Sigmoid colon (tissue), 6 donors: ENCODE measurements at regions not wholly inside any gene's neighbourhood (a gene's known extent, or its start where the extent isn't known, plus 50 kb on each side); places are given as distances from the start of the nearest gene placed in this dataset.

ENCODE experiments used
- DNase-seq: peaks from one replicate; pipeline ENCODE4 v3.0.0-alpha.2; 2019
- H3K27ac ChIP-seq, 4 donors: fragments of 200-600 bp; sonication (generic); one replicate each; pipeline ENCODE4 v1.5.1; 2016 to 2019; ENCODE audit warnings: mild to moderate bottlenecking in 1 of 4
- H3K27me3 ChIP-seq, 3 donors: fragments of 200-600 bp; sonication (generic); one replicate each; pipeline ENCODE4 v1.5.1; 2019; ENCODE audit warnings: mild to moderate bottlenecking in 1 of 3
- H3K36me3 ChIP-seq, 4 donors: fragments of 200-600 bp; sonication (generic); one replicate each; pipeline ENCODE4 v1.5.1; 2016 to 2019
- H3K4me1 ChIP-seq, 4 donors: fragments of 200-600 bp; sonication (generic); one replicate each; pipeline ENCODE4 v1.5.1; 2017 to 2019
- H3K4me3 ChIP-seq, 4 donors: fragments of 200-600 bp; sonication (generic); one replicate each; pipeline ENCODE4 v1.5.1; 2017 to 2019; ENCODE audit warnings: mild to moderate bottlenecking in 2 of 4, moderate library complexity in 1 of 4
- H3K9me3 ChIP-seq, 4 donors: fragments of 200-600 bp in 3 of 4; sonication (generic) in 3 of 4; one replicate each; pipeline versions ENCODE4 v1.5.1 to v1.6.1; 2013 to 2019
- EP300 ChIP-seq, 4 donors: sonication (generic); formaldehyde crosslinking; IDR thresholded peaks; one replicate each; pipeline ENCODE4 v1.6.1; 2017; ENCODE audit warnings: antibody characterized with exemption in 4 of 4
- POLR2A ChIP-seq, 2 donors: fragments of 450-650 bp; IDR thresholded peaks; one replicate each; pipeline ENCODE4 v1.6.1; 2016; ENCODE audit warnings: antibody characterized with exemption in 2 of 2, mild to moderate bottlenecking in 2 of 2, moderate library complexity in 2 of 2
- POLR2AphosphoS5 ChIP-seq, 4 donors: sonication (generic); formaldehyde crosslinking; IDR thresholded peaks; one replicate each; pipeline ENCODE4 v1.6.1; 2017; ENCODE audit warnings: antibody characterized with exemption in 4 of 4
- WGBS, 2 donors: extraction: QIAGEN DNeasy Blood & Tissue Kit; methylation state at CpG; one replicate each; pipeline ENCODE4 v1.1.7; 2013; 5-methylcytosine and 5-hydroxymethylcytosine counted together
- intact Hi-C: fragments of 100-400 bp; cut with DNase I; formaldehyde crosslinking; loops from one replicate; pipeline ENCODE4 v1.15.1; 2023
- TF ChIP-seq, protein P1 (sequence below), 4 experiments: fragments of 450-650 bp in 3 of 4; fragments of 200-600 bp in 1 of 4; IDR thresholded peaks; one replicate each; pipeline ENCODE4 v1.5.1; 2016 to 2019; ENCODE audit warnings: antibody characterized with exemption in 4 of 4, mild to moderate bottlenecking in 3 of 4, moderate library complexity in 2 of 4
- donor health status: healthy with polysubstance abuse.
- donor health status: healthy.

DNA sequence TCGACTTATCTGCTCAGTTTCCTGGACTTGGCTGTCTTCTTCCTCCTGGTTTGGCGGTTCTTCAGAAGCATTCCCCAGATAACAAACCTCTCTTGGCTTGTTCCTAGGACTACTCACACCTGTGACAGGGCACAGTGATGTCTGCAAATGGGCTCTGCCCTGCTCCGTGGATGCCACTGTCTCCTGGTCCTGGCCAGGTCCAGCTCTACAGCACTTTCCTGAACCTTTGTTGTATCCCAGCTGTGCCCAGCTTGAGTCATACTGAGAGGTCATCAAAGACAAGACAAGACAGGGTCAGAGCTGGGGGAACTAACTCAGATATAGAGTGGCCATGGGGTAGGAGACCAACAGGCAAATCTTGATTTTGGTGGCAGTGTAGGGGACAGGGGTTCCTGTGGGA, 102.7 kb upstream of the SLC22A23 start:
- intact Hi-C loops, result no loop called here
- 83 to 84% methylated on average over 3 of the region's 3 CpGs for WGBS, 2 donors
- Histone ChIP-seq H3K36me3 (no peaks in the 10 kb centered on the region), H3K4me1 (no peaks in the 10 kb centered on the region), H3K27me3 (no peaks in the 10 kb centered on the region), H3K27ac (no peak overlapping the region), H3K9me3 (no peaks in the 10 kb centered on the region), H3K4me3 (no peak overlapping the region)
- DNase-seq, result no peak
- TF ChIP-seq POLR2AphosphoS5 (IDR thresholded peaks at IDR 0.05) (no peak), EP300 (IDR thresholded peaks at IDR 0.05) (no peak), POLR2A (IDR thresholded peaks at IDR 0.05) (no peak)
- TF ChIP-seq, protein P1, sequence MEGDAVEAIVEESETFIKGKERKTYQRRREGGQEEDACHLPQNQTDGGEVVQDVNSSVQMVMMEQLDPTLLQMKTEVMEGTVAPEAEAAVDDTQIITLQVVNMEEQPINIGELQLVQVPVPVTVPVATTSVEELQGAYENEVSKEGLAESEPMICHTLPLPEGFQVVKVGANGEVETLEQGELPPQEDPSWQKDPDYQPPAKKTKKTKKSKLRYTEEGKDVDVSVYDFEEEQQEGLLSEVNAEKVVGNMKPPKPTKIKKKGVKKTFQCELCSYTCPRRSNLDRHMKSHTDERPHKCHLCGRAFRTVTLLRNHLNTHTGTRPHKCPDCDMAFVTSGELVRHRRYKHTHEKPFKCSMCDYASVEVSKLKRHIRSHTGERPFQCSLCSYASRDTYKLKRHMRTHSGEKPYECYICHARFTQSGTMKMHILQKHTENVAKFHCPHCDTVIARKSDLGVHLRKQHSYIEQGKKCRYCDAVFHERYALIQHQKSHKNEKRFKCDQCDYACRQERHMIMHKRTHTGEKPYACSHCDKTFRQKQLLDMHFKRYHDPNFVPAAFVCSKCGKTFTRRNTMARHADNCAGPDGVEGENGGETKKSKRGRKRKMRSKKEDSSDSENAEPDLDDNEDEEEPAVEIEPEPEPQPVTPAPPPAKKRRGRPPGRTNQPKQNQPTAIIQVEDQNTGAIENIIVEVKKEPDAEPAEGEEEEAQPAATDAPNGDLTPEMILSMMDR (IDR thresholded peaks at IDR 0.05), result no peak

DNA sequence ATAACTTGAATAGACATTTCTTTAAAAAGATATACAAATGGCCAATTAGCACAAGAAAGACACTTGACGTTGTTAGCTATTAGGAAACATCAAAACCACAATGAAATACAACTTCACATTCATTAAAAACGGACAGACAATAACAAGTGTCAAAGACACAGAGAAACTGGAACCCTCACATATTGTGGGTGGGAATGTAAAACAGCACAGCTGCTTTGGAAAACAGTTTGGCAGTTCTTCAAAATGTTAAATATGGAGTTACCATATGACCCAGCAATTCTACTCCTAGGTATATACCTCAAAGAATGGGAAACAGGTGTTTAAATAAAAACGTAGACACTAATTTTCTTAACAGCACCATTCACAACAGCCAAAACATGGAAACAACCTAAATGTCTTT, 100.5 kb upstream of the SLC22A23 start:
- no peaks in the 10 kb centered on the region for H3K36me3 ChIP-seq

GRCh38 chr6:3553254-3553653, 96.4 kb upstream of the SLC22A23 start:
- DNase-seq, result no peak
- Histone ChIP-seq H3K9me3 (peaks cover 0 to 19% (median 3%) of the 10 kb centered on the region in 4 donors), H3K36me3 (no peaks in the 10 kb centered on the region), H3K4me1 (no peaks in the 10 kb centered on the region), H3K4me3 (no peak overlapping the region), H3K27me3 (no peaks in the 10 kb centered on the region), H3K27ac (no peak overlapping the region)
- intact Hi-C loops, result no loop called here
- TF ChIP-seq POLR2A (IDR thresholded peaks at IDR 0.05) (no peak), POLR2AphosphoS5 (IDR thresholded peaks at IDR 0.05) (no peak), EP300 (IDR thresholded peaks at IDR 0.05) (no peak)
- TF ChIP-seq, protein P1 (IDR thresholded peaks at IDR 0.05), result no peak

More for the DNA sequence above, 100.5 kb upstream of the SLC22A23 start:
- intact Hi-C loops, result no loop called here
- WGBS, 2 donors, result 60 to 74% methylated on average over 3 of the region's 3 CpGs
- Histone ChIP-seq H3K27me3 (no peaks in the 10 kb centered on the region), H3K27ac (no peak overlapping the region), H3K4me1 (no peaks in the 10 kb centered on the region), H3K9me3 (peaks cover 0 to 11% (median 2%) of the 10 kb centered on the region in 4 donors), H3K4me3 (no peak overlapping the region)
- DNase-seq, result no peak
- TF ChIP-seq EP300 (IDR thresholded peaks at IDR 0.05) (no peak), POLR2A (IDR thresholded peaks at IDR 0.05) (no peak), POLR2AphosphoS5 (IDR thresholded peaks at IDR 0.05) (no peak)
- TF ChIP-seq, protein P1 (IDR thresholded peaks at IDR 0.05), result no peak

DNA sequence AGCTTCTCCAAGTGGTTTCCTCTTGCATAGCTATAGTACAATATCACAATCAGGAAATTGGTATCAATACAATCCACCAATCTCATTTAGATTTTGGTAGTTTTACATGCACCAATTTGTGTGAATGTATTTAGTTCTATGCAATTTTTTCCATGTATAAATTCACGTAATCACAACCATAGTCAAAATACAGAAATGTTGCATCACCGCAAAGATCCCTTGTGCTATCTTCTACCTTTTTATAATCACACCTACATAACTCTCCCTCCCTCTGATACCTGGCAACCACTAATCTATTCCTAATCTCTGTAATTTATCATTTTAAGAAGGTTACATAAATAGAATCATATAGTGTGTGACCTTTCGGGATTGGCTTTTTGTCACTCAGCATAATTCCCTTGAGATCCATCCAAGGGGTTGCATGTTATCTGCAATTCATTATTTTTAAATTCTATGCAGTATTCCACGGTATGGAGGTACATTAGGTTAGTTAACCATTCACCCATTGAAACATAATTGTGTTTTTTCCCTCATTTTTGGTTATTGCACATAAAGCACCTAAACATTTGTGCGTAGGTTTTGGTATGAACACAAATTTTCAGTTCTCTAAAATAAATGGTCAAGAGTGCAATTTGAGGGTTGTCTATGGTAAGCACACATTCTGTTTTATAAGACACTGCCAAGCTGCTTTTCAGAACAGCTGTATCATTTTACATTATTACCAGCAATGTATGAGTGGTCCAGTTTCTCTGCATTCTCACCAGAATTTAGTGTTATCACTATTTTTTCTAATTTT, 95.1 kb upstream of the SLC22A23 start:
- H3K9me3 ChIP-seq, result peaks cover 0 to 19% (median 3%) of the 10 kb centered on the region in 4 donors
- no peak overlapping the region for H3K27ac ChIP-seq
- DNase-seq, result no peak
- no peaks in the 10 kb centered on the region for H3K27me3 ChIP-seq
- intact Hi-C loops, result no loop called here
- no peak for TF ChIP-seq POLR2A (IDR thresholded peaks at IDR 0.05)
- TF ChIP-seq POLR2AphosphoS5 (IDR thresholded peaks at IDR 0.05), result no peak
- TF ChIP-seq EP300 (IDR thresholded peaks at IDR 0.05), result no peak
- TF ChIP-seq, protein P1 (IDR thresholded peaks at IDR 0.05), result no peak
- H3K4me3 ChIP-seq, result no peak overlapping the region
- no peaks in the 10 kb centered on the region for H3K36me3 ChIP-seq
- WGBS, 2 donors, result 92 to 93% methylated on average over 5 of the region's 5 CpGs
- H3K4me1 ChIP-seq, result no peaks in the 10 kb centered on the region
